Epithelial cell of esophagus (primary cell): ENCODE measurements at regions not wholly inside any gene's neighbourhood (a gene's known extent, or its start where the extent isn't known, plus 50 kb on each side); places are given as distances from the start of the nearest gene placed in this dataset.

ENCODE experiments used
- DNase-seq: peaks from one replicate; pipeline ENCODE4 v3.0.0; 2010; ENCODE audit warnings: low read depth
- H3K4me3 ChIP-seq: 2 replicates; pipeline ENCODE4 v1.5.1; 2011; ENCODE audit warnings: mild to moderate bottlenecking, low read length, control low read depth
- TF ChIP-seq, protein P1 (sequence below): IDR thresholded peaks from 2 replicates; pipeline ENCODE4 v1.5.1; 2011; ENCODE audit warnings: low read depth, mild to moderate bottlenecking, low read length, control low read depth, inconsistent platforms; ENCODE audit not compliant: insufficient read depth; ENCODE audit errors: missing control alignments

GRCh38 chr3:72606005-72606800 lies 242.0 kb downstream of the SHQ1 start:
- TF ChIP-seq, protein P1, sequence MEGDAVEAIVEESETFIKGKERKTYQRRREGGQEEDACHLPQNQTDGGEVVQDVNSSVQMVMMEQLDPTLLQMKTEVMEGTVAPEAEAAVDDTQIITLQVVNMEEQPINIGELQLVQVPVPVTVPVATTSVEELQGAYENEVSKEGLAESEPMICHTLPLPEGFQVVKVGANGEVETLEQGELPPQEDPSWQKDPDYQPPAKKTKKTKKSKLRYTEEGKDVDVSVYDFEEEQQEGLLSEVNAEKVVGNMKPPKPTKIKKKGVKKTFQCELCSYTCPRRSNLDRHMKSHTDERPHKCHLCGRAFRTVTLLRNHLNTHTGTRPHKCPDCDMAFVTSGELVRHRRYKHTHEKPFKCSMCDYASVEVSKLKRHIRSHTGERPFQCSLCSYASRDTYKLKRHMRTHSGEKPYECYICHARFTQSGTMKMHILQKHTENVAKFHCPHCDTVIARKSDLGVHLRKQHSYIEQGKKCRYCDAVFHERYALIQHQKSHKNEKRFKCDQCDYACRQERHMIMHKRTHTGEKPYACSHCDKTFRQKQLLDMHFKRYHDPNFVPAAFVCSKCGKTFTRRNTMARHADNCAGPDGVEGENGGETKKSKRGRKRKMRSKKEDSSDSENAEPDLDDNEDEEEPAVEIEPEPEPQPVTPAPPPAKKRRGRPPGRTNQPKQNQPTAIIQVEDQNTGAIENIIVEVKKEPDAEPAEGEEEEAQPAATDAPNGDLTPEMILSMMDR, result no peak
- DNase-seq, result no peak
- no peak overlapping the region for H3K4me3 ChIP-seq

GRCh38 chr3:72604328-72604727 lies 243.9 kb downstream of the SHQ1 start:
- peak; percentile 54 for DNase-seq
- TF ChIP-seq, protein P1, result no peak
- H3K4me3 ChIP-seq, result no peak overlapping the region

GRCh38 chr3:72601983-72602750 lies 246.1 kb downstream of the SHQ1 start:
- TF ChIP-seq, protein P1, result no peak
- no peak for DNase-seq
- no peak overlapping the region for H3K4me3 ChIP-seq

DNA sequence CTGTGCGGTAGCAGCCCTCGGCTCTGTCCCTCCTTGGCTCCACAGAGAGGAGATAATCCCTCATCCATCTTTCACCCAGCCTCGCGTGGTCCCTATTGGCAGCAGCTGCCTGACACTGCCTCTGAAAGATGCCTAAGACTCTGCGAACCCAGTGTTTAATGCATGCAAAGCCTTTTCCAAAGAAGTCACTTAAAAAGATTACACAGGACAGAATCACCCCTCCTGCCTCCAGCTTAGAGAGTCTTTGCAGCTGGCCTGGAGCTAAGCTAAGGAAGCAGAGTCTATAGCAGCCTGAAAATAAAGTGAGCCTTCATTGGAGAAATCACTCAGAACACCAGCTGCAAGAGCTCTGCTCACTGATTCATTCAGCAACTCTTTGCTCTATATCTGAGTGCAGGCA lies 247.2 kb downstream of the SHQ1 start:
- TF ChIP-seq, protein P1, result no peak
- no peak overlapping the region for H3K4me3 ChIP-seq

GRCh38 chr3:72597756-72598195 lies 250.5 kb downstream of the SHQ1 start:
- peak; percentile 20 for DNase-seq
- TF ChIP-seq, protein P1, result no peak
- no peak overlapping the region for H3K4me3 ChIP-seq

More for the DNA sequence above, 247.2 kb downstream of the SHQ1 start:
- no peak for DNase-seq

GRCh38 chr3:72597043-72597442 lies 251.2 kb downstream of the SHQ1 start:
- no peak overlapping the region for H3K4me3 ChIP-seq
- no peak for DNase-seq
- TF ChIP-seq, protein P1, result no peak
